Fibroblast of villous mesenchyme (primary cell): ENCODE measurements at regions not wholly inside any gene's neighbourhood (a gene's known extent, or its start where the extent isn't known, plus 50 kb on each side); places are given as distances from the start of the nearest gene placed in this dataset.

Experiments used
- DNase-seq: peaks from one replicate; pipeline ENCODE4 v3.0.0-alpha.2; 2010; ENCODE audit warnings: low read depth
- H3K4me3 ChIP-seq: 2 replicates; pipeline ENCODE4 v1.5.1; 2011; ENCODE audit warnings: low read depth, mild to moderate bottlenecking, low read length
- TF ChIP-seq, protein P1 (sequence below): IDR thresholded peaks from 2 replicates; pipeline ENCODE4 v1.5.1; 2012; ENCODE audit warnings: low read depth, mild to moderate bottlenecking, low read length; ENCODE audit not compliant: insufficient read depth

DNA sequence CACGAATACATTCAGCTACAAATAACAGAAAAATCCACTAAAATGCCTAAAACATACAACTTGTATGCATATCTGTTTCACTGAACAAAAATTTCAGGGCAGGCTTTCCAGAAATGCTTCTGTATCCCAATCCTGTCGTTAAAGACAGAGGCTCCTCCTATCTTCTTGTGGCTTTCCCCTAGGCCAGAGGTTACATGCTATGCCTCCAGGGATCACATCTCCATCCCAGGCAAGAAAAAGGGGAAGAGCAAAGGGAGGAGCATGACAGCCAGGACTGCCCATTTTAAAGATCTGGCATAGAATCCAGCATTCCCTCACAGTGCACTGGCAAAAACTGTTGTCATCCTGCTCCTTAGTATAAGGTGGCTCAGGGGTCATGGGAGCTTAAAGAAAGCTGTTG is 268.7 kb upstream of the SETBP1 start:
- no peak for DNase-seq
- TF ChIP-seq, protein P1, sequence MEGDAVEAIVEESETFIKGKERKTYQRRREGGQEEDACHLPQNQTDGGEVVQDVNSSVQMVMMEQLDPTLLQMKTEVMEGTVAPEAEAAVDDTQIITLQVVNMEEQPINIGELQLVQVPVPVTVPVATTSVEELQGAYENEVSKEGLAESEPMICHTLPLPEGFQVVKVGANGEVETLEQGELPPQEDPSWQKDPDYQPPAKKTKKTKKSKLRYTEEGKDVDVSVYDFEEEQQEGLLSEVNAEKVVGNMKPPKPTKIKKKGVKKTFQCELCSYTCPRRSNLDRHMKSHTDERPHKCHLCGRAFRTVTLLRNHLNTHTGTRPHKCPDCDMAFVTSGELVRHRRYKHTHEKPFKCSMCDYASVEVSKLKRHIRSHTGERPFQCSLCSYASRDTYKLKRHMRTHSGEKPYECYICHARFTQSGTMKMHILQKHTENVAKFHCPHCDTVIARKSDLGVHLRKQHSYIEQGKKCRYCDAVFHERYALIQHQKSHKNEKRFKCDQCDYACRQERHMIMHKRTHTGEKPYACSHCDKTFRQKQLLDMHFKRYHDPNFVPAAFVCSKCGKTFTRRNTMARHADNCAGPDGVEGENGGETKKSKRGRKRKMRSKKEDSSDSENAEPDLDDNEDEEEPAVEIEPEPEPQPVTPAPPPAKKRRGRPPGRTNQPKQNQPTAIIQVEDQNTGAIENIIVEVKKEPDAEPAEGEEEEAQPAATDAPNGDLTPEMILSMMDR = no peak

DNA sequence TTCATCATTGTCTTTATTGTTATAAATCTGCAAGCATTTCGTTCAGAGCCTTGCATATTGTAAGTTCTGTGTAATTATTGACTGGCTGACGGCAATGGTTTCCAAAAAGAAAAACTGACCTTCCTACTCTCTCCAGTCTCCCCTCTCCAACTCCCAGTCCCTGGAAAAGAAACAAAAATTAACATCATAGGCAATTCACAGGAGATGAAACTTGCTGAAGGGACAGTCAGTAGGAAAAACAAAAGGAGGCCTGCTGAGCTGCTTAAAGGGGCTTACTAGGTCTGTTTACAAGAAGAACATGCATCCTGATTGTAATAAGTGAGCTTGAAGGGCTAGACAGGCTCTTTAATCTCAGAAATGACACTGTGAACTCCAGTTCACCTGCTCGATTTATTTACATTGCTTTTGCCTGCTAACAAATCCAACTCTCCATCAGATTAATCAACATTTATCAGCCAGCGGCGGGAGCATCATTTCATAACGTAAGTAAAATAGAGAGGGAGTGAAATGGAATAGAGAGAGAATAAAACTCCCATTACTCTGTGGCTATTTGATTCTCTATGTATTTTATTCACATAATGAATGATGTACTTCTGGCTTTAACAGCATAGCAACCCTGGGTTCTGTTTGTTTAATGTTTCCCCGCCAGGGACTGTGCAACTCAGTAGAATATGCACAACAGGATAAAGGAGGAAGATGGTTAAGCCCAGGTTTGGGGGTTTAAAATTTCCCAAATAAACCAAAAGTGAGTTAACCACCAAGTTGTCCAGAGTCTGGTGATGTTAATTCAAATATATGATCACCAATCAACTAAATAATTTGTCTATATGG is 256.7 kb upstream of the SETBP1 start:
- H3K4me3 ChIP-seq = no peak overlapping the region
- TF ChIP-seq, protein P1 = no peak
- no peak for DNase-seq

More for the DNA sequence above, 268.7 kb upstream of the SETBP1 start:
- no peak overlapping the region for H3K4me3 ChIP-seq

DNA sequence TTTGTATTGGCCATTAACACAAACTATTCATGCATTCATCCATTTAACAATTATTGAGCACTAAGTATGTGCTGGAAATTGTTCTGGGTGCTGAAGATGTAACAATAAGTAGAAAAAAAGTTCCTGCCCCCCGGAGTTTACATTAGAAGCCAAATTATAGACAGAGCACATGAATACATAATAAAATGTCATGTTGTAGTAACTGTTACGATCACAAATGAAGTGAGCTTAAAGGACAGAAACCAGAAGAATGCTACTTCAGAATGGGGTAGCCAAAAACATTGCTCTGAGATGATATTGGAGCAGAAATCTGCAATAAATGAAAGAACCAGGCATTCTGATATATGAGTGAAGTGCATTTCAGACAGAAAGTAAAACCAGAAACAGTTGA is 256.0 kb upstream of the SETBP1 start:
- DNase-seq = no peak
- TF ChIP-seq, protein P1 = no peak
- H3K4me3 ChIP-seq = no peak overlapping the region

DNA sequence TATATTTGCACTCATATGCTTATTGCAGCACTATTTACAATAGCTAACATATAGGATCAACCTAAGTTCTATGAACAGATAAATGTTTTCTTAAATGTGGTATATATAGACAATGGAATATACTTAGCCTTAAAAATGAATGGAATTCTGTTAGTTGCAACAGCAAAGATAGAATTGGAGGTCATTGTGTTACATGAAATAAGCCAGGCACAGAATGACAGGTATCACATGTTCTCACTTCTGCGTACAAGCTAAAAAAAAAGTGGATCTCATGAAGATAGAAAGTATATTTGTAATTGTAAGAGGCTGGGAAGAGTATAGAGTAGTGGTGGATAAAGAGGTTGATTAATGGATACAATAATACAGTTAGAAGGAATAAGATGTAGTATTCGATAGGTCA is 255.5 kb upstream of the SETBP1 start:
- no peak for DNase-seq
- H3K4me3 ChIP-seq = no peak overlapping the region
- TF ChIP-seq, protein P1 = no peak

DNA sequence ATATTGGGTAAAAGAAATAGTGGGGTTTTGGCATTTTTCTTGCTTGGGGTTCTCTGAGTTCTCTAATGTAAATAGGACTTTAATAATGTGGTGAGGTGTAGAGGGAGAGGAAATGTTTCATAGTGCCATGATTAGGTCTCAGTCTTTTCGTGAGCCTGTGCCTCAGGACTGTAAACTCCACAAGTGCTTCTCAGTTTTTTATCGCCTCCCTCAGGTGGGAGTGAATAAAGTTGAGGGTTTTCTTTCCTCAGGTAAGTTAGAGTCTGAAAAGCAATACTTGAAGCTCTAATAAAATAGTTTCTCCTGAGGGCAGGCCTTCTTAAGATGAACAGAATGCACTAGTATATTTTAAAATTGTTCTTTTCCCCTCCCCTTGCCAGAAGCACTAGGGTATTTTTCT is 243.1 kb upstream of the SETBP1 start:
- H3K4me3 ChIP-seq = no peak overlapping the region
- TF ChIP-seq, protein P1 = no peak

DNA sequence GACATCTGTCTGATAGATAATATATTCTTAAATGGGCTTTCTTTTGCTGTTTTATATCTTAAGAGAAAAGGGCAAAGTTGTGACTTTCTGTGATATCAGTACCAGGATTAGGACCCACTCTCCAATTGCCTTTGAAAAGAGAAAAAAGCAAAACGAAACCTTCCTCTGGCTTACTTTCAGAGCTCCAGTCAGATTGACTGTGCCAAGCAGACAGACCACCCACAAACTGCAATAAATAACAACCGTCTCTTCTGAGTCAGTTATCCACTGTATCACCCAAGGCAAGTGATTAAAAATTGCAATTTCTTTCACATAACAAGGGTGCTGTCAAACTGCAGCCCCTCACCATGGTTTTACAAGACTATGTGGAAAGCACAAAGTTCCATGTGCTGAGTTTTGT is 230.5 kb upstream of the SETBP1 start:
- DNase-seq = no peak
- TF ChIP-seq, protein P1 = no peak
- H3K4me3 ChIP-seq = no peak overlapping the region

More for the DNA sequence above, 243.1 kb upstream of the SETBP1 start:
- DNase-seq = no peak

DNA sequence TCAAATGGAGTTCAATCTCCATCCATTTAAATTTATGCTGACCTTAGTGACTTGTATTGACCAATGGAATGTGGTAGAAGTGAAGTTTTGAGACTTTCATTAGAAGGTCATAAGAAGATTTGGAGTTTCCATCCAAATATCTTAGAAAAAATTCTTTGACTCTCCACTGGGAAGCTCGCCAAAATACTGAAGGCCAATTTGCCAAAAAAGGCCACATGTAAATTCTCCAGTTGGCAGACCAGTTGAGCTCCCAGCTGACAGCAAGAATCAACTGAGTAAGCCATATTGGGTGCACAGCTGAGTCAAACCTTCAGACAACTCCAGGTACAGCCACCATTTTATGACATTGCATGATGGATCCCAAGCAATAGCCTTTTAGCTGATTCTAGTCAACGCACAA is 228.3 kb upstream of the SETBP1 start:
- H3K4me3 ChIP-seq = no peak overlapping the region
- no peak for DNase-seq
- TF ChIP-seq, protein P1 = no peak
